Osteocyte (in vitro differentiated cells): ENCODE measurements at regions not wholly inside any gene's neighbourhood (a gene's known extent, or its start where the extent isn't known, plus 50 kb on each side); places are given as distances from the start of the nearest gene placed in this dataset.

Source experiments
- DNase-seq: peaks from one replicate; pipeline ENCODE4 v3.0.0; 2021; ENCODE audit warnings: mixed read lengths; ENCODE audit not compliant: unreplicated experiment; ENCODE audit errors: extremely low spot score
- H3K27ac Mint-ChIP-seq: one replicate; pipeline ENCODE4 v1.8.0; 2021; ENCODE audit warnings: mild to moderate bottlenecking, mixed read lengths; ENCODE audit not compliant: unreplicated experiment
- H3K27me3 Mint-ChIP-seq: one replicate; pipeline ENCODE4 v1.8.0; 2021; ENCODE audit warnings: mixed read lengths; ENCODE audit not compliant: unreplicated experiment
- H3K36me3 Mint-ChIP-seq: one replicate; pipeline ENCODE4 v1.8.0; 2021; ENCODE audit warnings: mixed read lengths; ENCODE audit not compliant: unreplicated experiment
- H3K4me1 Mint-ChIP-seq: one replicate; pipeline ENCODE4 v1.8.0; 2021; ENCODE audit warnings: mixed read lengths; ENCODE audit not compliant: unreplicated experiment
- H3K4me3 Mint-ChIP-seq: one replicate; pipeline ENCODE4 v1.8.0; 2021; ENCODE audit warnings: mild to moderate bottlenecking, moderate library complexity, mixed read lengths; ENCODE audit not compliant: unreplicated experiment
- H3K9me3 Mint-ChIP-seq: one replicate; pipeline ENCODE4 v1.8.0; 2021; ENCODE audit warnings: mixed read lengths; ENCODE audit not compliant: unreplicated experiment
- CTCF ChIP-seq: fragments of 200-600 bp; sonication (generic); IDR thresholded peaks from 2 replicates; pipeline ENCODE4 v1.5.0; 2021; ENCODE audit warnings: antibody characterized with exemption, mild to moderate bottlenecking, moderate library complexity

GRCh38 chr13:69315039-69315438 is 792.6 kb upstream of the ATXN8OS start:
- Mint-ChIP-seq H3K4me1 (no peaks in the 10 kb centered on the region), H3K9me3 (no peaks in the 10 kb centered on the region), H3K27ac (no peak overlapping the region), H3K27me3 (no peaks in the 10 kb centered on the region), H3K4me3 (no peak overlapping the region), H3K36me3 (no peaks in the 10 kb centered on the region)
- TF ChIP-seq CTCF: no peak
- DNase-seq: no peak

GRCh38 chr13:69306766-69307165 is 800.9 kb upstream of the ATXN8OS start:
- TF ChIP-seq CTCF: no peak
- Mint-ChIP-seq H3K27me3 (no peaks in the 10 kb centered on the region), H3K9me3 (no peaks in the 10 kb centered on the region), H3K4me1 (no peaks in the 10 kb centered on the region), H3K4me3 (no peak overlapping the region), H3K36me3 (no peaks in the 10 kb centered on the region), H3K27ac (no peak overlapping the region)
- DNase-seq: no peak

DNA sequence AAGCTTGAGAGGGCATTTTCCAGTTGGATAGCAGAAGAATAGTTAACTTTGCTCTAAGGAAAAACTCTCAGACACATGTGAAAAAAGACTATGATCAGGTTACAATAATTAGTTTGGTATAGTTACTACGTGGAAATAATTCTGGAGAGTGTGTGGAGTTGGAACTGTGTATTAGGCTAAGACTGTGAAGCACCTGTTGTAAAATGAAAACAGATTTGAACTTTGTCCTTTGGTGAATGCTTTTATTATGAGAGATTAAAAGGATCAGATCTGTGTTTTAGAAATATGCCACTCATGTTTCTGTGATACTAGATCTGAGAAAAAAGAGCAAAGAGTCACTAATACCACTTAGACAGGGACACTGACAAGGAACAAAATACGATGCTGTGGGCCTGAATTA is 807.5 kb upstream of the ATXN8OS start:
- no peak for DNase-seq
- Mint-ChIP-seq H3K27ac (no peak overlapping the region), H3K27me3 (no peaks in the 10 kb centered on the region), H3K9me3 (no peaks in the 10 kb centered on the region), H3K4me3 (no peak overlapping the region), H3K4me1 (no peaks in the 10 kb centered on the region), H3K36me3 (no peaks in the 10 kb centered on the region)
- no peak for TF ChIP-seq CTCF

- no peak for DNase-seq
- Mint-ChIP-seq H3K4me1 (no peaks in the 10 kb centered on the region), H3K4me3 (no peak overlapping the region), H3K36me3 (no peaks in the 10 kb centered on the region), H3K27ac (no peak overlapping the region), H3K9me3 (no peaks in the 10 kb centered on the region), H3K27me3 (no peaks in the 10 kb centered on the region)
- TF ChIP-seq CTCF: no peak
Observed at GRCh38 chr13:69296130-69296529, 811.5 kb upstream of the ATXN8OS start.

GRCh38 chr13:69292789-69293425 is 814.7 kb upstream of the ATXN8OS start:
- Mint-ChIP-seq H3K4me3 (no peak overlapping the region), H3K27me3 (no peaks in the 10 kb centered on the region), H3K9me3 (no peaks in the 10 kb centered on the region), H3K36me3 (no peaks in the 10 kb centered on the region), H3K4me1 (no peaks in the 10 kb centered on the region), H3K27ac (no peak overlapping the region)
- TF ChIP-seq CTCF: no peak
- no peak for DNase-seq
